Right lung (tissue), 2 donors: ENCODE measurements at regions not wholly inside any gene's neighbourhood (a gene's known extent, or its start where the extent isn't known, plus 50 kb on each side); places are given as distances from the start of the nearest gene placed in this dataset.

Experiments
- DNase-seq, 2 donors: peaks; one replicate each; pipeline ENCODE4 v3.0.0-alpha.2; 2013

DNA sequence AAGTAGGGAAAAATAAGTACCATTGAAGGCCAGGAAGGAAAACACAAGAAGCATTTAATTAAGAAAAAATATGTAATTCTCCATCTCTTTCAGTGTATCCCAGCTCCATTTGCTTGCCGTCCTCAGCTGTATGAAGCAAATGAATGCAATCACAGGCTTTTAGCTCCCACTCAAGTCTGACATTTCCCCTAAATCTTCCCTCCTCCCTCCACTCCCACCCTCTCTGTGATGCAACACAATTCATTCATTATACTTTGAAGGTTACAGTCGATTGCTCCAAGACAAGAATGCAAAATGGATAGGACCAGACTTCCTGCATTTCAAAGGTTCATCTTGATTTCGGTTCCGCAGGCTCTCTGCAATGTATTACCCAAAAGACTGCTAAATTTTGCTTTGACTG lies 172.7 kb upstream of the SERPINE2 start:
- no peak for DNase-seq

DNA sequence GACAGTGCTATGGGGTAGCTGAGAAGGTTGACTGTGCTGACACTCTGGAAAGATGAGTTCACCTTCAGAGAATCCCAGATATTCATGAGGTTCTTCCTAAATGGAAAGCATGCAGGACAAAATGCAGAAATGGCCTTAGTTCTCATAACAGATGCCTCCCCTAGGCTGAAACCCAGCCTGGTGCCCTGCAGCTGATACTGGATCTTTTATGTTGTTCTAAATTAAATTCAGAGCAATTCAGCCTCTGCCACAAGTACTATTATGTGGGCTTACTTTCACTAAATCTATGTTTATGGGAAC lies 172.0 kb upstream of the SERPINE2 start:
- DNase-seq: no peak

DNA sequence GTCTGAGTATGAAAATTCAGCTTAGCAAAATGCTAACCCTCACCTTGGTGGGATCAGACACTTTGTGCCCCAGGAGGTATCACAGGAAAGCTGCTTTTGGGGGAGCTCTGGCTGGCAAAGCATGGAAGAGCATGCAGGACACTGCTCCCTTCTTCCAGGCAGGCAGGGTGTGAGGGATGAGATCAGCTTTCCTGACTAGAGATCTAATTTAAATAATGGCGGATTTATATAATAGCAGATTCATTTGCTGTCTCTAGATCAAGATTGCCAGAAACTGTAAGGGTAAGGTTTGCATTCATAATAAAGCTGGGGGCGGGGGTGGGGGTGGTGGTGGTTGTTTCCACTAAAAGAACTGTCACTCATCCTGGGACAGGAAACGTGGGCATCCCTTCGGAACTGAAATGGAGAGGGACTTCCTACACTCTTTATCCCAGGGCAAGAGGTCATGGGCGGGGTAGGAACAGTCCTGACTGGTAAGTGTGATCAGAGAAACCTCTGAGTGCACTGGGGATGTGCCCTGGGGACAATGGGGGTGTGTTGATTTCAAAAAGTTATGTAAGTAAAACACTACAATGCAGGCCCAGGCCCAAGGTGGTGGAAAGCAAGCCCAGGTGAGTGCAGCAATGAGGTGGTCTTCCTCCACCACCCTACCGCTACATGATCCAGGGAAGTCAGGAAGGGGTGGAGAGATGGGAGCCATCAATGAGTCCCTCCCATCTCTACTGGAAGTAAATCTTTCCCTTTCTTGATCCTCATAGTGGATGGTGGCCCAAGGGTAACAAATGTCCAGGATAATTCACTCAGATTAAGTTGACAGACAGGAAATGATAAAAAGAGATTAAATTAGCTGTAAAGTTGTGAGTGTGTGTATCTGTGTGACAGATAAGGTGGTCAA lies 171.4 kb upstream of the SERPINE2 start:
- no peak for DNase-seq

DNA sequence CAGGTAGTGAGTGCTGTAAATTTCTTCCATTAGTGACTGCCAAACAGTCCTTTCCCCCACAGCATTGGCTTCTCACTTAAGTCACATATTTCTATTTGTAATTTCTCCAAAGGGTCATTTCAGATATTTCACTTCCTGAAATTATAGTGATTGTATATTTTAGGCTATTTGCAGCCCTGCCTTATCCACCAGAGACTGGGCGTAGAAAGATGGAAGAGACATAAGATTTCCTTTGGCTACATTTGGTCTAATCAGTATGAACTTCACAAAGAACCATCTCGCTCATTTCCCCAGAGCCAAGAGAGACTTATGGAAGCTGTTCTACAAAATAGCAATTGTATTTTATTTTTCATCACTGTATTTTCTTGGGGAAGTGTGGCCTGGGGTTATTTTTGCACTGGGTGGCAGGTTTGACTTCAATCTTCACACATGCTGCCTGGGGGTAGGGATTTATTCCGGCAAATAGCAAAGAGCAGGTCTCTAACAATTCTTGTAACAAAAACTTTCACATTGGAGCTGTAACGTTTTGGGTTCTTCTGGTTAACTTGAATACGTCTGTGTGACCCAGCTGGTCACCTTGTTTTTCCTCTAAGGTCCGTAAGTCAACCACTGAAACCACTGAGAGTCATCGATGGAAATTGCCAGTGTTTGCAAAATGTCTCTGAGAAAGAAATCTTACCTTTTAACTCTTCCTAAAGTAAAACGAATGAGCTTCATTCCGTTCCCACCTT lies 170.6 kb upstream of the SERPINE2 start:
- no peak for DNase-seq

DNA sequence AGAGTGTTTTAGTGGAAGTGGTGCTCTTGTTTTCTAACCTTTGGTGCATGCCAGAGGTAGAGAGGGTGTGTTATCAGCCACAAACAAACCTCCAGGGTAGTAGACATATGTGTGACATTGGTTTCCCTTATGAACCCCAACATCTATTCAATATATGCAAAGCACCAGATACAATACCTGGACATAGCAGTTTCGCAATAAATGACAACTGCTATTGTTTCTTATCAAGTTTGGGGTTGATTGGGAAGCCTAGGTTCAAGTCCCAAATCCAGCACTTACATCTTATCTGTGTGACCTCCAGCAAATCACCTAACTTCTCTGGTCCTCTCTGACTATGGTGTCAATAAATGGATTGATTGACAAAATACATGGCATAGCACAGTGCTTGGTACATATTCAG lies 169.4 kb upstream of the SERPINE2 start:
- DNase-seq: no peak

DNA sequence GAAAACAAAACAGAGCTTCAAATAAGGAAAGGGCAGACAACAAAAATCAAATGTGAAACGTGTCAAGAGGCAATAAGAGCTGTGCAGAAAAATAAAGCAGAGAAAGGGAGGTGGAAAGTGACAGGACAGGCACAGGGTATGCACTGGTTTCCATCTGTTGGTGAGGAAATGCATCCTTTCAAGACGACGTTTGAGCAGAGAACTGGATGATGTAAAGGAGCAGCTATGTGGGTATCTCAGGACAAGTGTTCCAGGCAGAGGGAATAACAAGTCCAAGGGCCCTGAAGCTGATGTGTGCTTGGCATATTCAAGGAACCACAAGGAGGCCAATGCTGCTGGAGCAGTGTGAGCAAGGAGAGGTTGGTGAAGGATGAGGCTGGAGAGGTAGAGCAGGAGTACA lies 168.9 kb upstream of the SERPINE2 start:
- DNase-seq: no peak

DNA sequence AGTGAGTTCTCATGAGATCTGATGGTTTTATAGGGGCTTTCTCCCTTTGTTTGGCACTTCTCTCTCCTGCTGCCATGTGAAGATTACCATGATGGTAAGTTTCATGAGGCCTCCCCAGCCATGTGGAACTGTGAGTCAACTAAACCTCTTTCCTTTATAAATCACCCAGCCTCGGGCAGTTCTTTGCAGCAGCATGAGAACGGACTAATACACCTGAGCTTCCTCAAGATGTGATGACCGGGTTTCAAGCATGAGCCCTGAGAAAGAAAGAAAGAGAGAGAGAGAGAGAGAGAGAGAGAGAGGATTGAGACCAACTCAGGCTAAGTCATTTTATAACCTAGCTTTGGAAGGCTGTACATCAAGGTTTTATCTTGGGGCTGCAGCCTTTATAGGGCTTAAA lies 167.7 kb upstream of the SERPINE2 start:
- DNase-seq: no peak

DNA sequence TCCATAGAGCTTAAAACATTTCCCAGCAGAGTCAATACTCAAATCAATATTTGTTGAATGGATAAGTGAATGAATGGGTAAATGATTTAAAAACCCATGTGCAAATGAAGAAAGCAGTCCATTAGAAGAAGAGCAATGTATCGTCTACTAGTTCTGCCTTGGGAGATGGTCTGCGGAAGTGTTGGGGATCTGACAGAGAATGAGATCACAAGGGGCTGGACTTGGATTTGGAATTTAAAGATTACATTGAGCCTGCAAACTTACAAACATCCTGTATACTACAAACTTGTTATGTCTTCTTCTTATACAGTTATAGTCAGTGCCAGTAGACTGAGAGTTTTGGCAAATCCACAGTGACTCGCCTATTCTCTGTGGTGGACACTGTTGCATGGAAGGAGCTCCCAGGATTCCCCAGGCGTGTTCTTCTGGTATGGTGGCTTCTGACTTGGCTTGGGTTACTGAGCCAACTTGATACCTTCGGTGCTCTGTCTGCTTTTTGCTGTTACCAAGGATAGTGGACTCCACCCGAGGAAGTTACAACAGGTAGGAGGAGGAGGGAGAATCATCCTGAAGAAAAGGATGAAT lies 163.3 kb upstream of the SERPINE2 start:
- DNase-seq: no peak

DNA sequence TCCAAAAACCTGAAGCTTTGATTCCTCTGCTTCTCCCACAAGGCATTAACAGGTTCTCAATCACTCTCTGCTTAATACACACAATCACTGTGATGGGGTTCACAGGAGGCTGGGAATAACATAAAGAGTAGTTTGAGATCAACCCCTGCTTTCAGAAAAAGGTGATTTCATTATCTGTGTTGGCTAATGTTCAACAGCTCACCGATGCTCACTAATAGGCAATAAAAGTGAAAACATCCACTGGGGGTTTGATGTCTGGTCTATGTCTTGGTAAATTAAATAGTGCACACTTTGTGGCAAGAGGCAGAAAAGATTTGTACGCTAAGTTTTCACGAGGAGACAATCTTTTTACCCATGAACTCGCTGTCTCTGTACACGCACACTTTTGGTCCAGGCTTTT lies 159.3 kb upstream of the SERPINE2 start:
- DNase-seq: no peak

DNA sequence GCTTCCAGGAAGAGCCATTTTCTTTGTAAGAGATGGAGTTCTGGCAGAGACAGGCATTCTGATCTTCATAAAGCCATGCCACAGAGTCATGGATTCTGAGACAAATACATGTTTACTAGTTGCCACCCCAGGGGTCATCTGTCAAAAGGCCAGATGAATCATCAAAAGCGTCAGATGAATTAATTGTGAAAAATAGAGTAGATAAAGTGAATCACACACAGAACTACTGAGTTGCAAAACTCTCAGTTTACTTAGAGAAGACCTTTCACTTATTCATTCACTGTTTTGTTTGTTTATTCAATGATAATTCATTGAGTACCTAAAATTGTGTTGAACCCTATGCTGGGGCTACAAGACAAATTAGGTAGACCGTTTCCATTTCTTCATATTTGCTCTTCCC lies 157.7 kb upstream of the SERPINE2 start:
- no peak for DNase-seq

DNA sequence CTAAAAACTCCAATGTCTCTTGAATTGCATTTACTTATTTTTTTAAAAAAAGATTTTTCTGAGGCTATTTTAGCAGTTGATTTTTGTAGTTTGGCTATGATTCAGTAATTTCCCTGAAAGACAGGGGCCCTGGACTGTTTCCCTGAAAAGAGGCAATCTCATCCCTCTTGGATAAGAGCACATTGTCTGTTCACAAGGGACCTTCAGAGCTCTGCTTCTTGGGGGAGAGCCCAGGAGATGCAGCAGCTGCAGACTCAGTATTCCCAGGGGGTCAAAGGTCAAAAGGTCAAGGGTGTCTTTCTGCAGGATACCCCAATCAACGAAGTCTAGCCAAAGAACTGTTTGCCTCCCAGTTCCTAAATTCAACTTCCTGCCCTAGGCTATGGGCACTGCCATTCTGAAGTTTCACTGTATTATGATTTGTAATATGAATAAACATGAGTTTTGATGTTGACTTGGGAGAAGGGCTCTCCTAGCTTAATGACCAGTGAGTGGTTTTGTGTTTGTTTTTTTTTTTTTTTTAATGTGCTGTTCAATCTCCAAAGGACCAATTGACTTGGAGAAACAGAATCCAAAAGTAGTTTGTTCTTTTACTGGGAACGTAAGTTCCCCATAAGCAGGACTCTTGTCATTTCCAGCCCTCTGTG lies 157.0 kb upstream of the SERPINE2 start:
- no peak for DNase-seq

DNA sequence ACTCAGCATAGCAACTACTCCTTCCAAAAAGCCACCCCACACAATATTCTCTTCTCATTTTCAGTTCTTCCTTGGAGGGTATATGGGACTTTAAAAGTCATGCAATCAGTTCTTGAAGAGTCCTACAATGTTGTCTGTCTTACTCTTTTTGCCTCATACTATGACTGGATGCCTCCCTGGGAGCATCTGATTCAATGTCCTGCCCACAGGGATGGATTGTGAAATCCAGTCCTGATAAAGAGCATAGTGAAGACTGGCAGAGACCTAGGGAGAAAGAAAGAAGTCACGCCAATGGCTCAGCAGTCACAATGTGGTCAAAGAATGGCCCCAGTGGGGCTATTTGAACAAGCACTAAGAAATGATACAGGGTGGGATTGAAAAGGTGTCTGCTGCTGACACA lies 155.1 kb upstream of the SERPINE2 start:
- DNase-seq: no peak

DNA sequence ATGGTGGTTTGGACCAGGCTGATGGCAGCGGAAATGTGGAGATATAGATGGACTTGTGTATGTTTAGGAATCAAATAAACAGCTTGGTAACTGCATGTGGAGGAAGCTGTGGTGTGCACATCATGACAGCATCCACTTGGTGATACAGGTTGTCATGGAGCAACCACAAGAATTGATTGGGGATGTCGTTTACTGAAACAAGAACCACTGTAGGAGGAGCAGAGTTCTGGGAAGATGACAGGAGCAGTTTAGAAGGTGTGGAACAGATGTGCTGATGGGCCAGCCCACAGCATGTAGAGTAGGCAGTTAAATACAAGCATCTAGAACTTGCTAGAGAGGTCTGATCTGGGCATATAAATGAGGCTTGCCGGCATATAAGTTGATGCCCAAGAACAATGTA lies 152.4 kb upstream of the SERPINE2 start:
- DNase-seq: no peak

DNA sequence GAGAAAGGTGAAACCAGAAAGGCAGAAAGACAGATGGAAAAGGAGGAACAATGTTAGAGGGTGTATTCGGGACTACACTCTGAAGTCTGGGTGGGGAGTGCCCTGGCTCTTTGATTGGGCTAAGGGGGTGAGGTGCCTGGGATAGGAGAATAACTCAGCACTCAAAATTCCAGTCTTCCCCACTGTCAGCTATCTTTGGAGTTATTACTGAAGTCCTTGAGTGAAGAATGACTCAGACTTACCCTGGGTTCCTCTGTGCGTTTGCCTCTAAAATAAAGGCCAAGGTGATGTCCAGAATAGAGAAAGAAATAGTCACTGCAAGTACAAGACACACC lies 151.8 kb upstream of the SERPINE2 start:
- DNase-seq: no peak

DNA sequence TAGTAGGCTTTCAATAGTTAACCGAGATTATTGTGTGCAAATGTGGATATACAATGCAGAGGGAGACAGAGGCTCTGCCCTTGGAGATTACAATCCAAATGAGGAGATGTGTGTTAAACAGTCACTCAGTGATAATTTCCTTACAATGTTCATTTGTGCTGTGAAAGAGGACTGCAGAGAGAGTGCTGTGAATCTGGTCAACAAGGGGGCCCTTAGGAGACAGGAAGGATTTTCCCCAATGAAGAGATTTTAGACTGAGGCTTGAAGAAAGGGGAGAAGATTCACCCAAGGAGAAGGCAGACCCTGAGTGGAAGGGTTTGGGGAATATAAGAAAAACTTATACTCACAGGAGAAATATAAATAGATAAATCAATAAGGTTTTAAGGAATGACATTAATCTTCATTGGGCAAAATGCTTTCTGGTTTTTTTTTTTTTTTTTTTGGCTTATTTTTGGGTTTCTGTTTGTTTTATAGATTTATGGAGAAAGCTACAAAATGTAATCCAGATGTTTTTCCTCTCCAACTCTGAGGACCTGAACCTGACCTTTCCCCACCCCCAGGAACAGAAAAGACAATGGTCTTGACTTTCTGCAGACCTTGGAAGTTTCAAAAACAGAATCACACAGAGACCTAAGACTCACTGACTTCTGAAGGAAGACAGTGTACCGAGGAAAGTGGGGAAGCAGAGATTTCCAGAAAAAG lies 151.3 kb upstream of the SERPINE2 start:
- no peak for DNase-seq

DNA sequence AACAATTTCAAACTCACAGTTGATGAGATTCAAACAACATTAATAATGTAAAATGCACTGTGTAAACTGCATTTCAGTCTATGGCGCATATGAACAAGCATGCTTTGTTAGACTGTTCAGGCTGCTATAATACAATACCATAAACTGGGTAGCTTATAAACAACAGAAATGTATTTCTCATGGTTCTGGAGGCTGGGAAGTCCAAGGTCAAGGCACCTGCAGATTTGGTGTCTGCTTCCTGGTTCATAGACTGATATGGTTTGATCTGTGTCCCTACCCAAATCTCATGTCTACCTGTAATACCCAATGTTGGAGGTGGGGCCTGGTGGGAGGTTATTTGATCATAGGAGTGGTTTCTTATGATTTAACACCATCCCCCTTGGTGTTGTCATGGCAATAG lies 148.1 kb upstream of the SERPINE2 start:
- no peak for DNase-seq

DNA sequence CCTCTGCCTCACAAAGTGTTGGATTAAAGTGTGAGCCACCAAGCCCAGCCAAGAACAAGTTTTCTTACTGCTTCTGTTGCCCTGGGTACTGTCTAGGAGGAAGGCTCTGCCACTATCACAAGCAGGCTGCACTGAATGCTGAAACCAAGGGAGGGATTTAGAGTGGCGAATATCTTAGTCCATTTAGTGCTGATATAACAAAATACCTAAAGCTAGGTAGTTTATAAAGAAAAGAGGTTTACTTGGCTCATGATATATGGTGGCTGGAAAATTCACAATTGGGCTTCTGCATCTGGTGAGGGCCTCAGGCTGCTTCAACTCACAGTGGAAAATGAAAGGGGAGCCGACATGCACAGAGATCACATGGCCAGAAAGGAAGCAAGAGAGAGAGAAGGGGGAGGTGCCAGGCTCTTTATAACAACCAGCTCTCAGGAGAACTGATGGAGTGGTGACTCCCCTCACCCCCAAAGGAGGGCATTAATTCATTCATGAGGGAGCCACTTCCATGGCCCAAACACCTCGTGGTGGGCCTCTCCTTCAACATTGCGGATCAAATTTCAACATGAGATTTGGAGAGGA lies 146.0 kb upstream of the SERPINE2 start:
- no peak for DNase-seq

DNA sequence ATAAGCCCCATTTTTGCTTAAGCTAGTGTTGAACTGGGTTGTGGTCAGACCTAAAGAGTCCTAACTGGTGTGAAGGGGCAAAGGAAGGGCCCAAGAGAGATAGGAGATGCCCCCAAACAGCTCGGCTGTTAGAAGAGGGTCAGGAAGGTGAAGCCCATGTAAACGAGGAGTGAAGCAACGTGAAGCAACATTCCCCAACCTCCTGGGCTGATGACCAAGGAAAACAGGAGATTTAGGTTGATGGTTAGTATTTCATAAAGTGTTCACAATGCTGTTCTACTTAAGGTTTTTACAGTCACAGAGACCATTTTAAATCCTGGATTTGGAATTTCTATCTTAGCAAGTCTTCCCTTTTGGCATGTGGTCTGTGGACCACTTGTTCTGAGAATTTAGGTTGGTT lies 144.0 kb upstream of the SERPINE2 start:
- DNase-seq: no peak

DNA sequence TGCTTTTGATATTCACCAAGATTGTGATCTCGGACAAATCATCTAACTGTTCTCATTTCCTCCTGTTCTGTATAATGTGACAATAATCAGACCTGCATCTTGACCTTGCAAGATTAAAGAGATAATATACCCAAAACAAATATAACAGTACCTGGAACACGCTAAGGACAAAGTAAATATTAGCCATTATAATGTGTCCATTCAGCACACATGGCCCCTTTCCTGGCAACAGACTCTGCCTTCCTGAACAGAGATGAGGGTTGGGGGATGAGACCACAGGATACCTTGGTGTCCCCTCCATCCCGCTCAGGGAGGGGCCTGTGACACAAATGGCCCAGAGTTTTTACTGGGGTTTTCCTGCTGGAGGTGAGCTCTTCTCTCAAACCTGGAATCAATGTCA lies 143.4 kb upstream of the SERPINE2 start:
- no peak for DNase-seq

DNA sequence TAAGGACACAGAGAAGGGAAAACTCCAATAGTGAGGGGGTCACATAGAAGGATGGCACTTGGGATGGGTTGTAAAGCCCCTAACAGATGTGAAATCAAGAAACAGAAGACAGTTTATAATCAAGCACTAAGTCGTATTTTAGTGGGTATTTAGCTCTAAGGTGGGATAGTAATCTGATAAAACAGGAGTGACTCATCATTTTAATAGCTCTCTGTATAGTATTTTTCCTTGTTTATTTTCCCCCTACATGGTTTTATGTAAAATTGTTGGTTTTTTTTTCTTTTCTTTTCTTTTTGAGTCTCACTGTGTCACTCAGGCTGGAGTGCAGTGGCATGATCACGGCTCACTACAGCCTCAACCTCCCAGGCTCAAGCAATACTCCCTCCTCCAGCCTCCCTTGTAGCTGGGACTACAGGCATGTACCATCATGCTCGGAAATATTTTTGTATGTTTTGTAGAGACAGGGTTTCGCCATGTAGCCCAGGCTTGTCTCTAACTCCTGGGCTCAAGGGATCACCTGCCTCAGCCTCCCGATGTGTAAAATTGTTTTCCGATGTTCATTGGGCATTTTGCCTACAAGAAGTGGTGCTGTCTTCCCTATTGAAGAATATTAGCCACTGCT lies 142.6 kb upstream of the SERPINE2 start:
- no peak for DNase-seq

DNA sequence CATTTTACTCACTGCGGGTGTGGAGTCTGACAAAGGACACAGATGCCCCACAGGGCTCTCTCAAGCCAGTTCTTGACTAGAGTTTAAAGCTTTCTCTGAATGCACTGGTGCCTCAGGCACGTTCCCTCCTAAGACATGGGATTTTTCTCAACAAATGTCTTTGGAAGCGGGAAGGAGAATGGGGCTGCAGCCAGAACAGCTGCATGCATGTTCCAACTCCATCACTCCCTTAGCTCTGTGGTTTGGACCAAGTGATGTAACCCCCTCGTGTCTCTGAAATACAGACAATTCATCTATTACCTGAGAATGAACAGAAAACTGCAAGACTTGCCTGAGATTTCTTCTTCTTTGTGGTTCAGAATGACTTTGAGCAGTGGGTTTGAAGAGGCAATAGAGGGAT lies 141.7 kb upstream of the SERPINE2 start:
- DNase-seq: no peak
